Hepatocyte (in vitro differentiated cells): ENCODE measurements at regions not wholly inside any gene's neighbourhood (a gene's known extent, or its start where the extent isn't known, plus 50 kb on each side); places are given as distances from the start of the nearest gene placed in this dataset.

Source experiments
- DNase-seq: peaks from one replicate; pipeline ENCODE4 v3.0.0-alpha.2; 2016; ENCODE audit warnings: low spot score
- H2AFZ ChIP-seq: fragments of 200-600 bp; sonication (generic); 2 replicates; pipeline ENCODE4 v1.6.0; 2016; ENCODE audit warnings: antibody characterized with exemption, mild to moderate bottlenecking
- H3K27ac ChIP-seq: fragments of 200-600 bp; sonication (generic); 2 replicates; pipeline ENCODE4 v1.5.1; 2016; ENCODE audit warnings: mild to moderate bottlenecking
- H3K27me3 ChIP-seq: fragments of 200-600 bp; sonication (generic); 2 replicates; pipeline ENCODE4 v1.6.1; 2016
- H3K36me3 ChIP-seq: fragments of 200-600 bp; sonication (generic); replicated peaks from 2 replicates; pipeline ENCODE4 v1.5.1; 2016; ENCODE audit warnings: low read depth; ENCODE audit not compliant: insufficient read depth
- H3K4me1 ChIP-seq: fragments of 200-600 bp; sonication (generic); 2 replicates; pipeline ENCODE4 v1.5.1; 2016; ENCODE audit warnings: mild to moderate bottlenecking, moderate library complexity; ENCODE audit not compliant: insufficient read depth
- H3K4me2 ChIP-seq: fragments of 200-600 bp; sonication (generic); 2 replicates; pipeline ENCODE4 v1.6.0; 2016
- H3K4me3 ChIP-seq: fragments of 200-600 bp; sonication (generic); 2 replicates; pipeline ENCODE4 v1.5.1; 2016; ENCODE audit warnings: mild to moderate bottlenecking
- H3K79me2 ChIP-seq: fragments of 200-600 bp; sonication (generic); 2 replicates; pipeline ENCODE4 v1.6.0; 2017; ENCODE audit warnings: mild to moderate bottlenecking
- H3K9me2 ChIP-seq: fragments of 200-600 bp; sonication (generic); replicated peaks from 2 replicates; pipeline ENCODE4 v1.6.0; 2017; ENCODE audit warnings: mild to moderate bottlenecking; ENCODE audit not compliant: insufficient read depth
- H3K9me3 ChIP-seq: fragments of 200-600 bp; sonication (generic); 2 replicates; pipeline ENCODE4 v1.5.1; 2016; ENCODE audit warnings: low read depth, mild to moderate bottlenecking
- H4K20me1 ChIP-seq: fragments of 200-600 bp; sonication (generic); 2 replicates; pipeline ENCODE4 v1.6.0; 2016; ENCODE audit warnings: mild to moderate bottlenecking; ENCODE audit not compliant: insufficient read depth, poor library complexity, severe bottlenecking
- CTCF ChIP-seq: fragments of 200-600 bp; sonication (generic); IDR thresholded peaks from 2 replicates; pipeline ENCODE4 v1.5.1; 2016; ENCODE audit warnings: antibody characterized with exemption, mild to moderate bottlenecking; ENCODE audit not compliant: poor library complexity
- EZH2 ChIP-seq: fragments of 200-600 bp; sonication (generic); IDR thresholded peaks from 2 replicates; pipeline ENCODE4 v1.6.1; 2016; ENCODE audit warnings: antibody characterized with exemption, mild to moderate bottlenecking, borderline replicate concordance
- EZH2phosphoT487 ChIP-seq: fragments of 200-600 bp; sonication (generic); IDR thresholded peaks from one replicate; pipeline ENCODE4 v1.6.1; 2018; ENCODE audit warnings: antibody characterized with exemption, mild to moderate bottlenecking, low read depth, moderate library complexity; ENCODE audit not compliant: unreplicated experiment, severe bottlenecking
- WGBS: methylation state at CpG from one replicate; pipeline ENCODE4 v1.1.6; 2016; ENCODE audit warnings: low lambda C conversion rate; ENCODE audit errors: missing lambda C conversion rate; 5-methylcytosine and 5-hydroxymethylcytosine counted together

- no peak overlapping the region for H2AFZ ChIP-seq
- DNase-seq: no peak
- H3K4me2 ChIP-seq: no peak overlapping the region
- H3K27me3 ChIP-seq: peaks cover 2% of the 10 kb centered on the region
- no peaks in the 10 kb centered on the region for H4K20me1 ChIP-seq
- no peaks in the 10 kb centered on the region for H3K9me2 ChIP-seq
- 83% methylated on average over 4 of the region's 4 CpGs for WGBS
- TF ChIP-seq EZH2 (no peak), CTCF (no peak)
- H3K79me2 ChIP-seq: no peaks in the 10 kb centered on the region
- H3K4me1 ChIP-seq: no peaks in the 10 kb centered on the region
- H3K4me3 ChIP-seq: no peak overlapping the region
- H3K36me3 ChIP-seq: no peaks in the 10 kb centered on the region
- no peak overlapping the region for H3K27ac ChIP-seq
- H3K9me3 ChIP-seq: no peaks in the 10 kb centered on the region
Measured at GRCh38 chr2:67065046-67065445, 332.1 kb upstream of the ETAA1 start.

GRCh38 chr2:67066782-67067181, 330.4 kb upstream of the ETAA1 start:
- H3K4me2 ChIP-seq: no peak overlapping the region
- 84% methylated on average over 3 of the region's 3 CpGs for WGBS
- no peaks in the 10 kb centered on the region for H3K79me2 ChIP-seq
- H3K4me3 ChIP-seq: no peak overlapping the region
- TF ChIP-seq EZH2: no peak
- TF ChIP-seq CTCF: no peak
- TF ChIP-seq EZH2phosphoT487: no peak
- H3K9me3 ChIP-seq: no peaks in the 10 kb centered on the region
- no peaks in the 10 kb centered on the region for H4K20me1 ChIP-seq
- H2AFZ ChIP-seq: no peak overlapping the region
- H3K27me3 ChIP-seq: peaks cover 2% of the 10 kb centered on the region
- H3K27ac ChIP-seq: no peak overlapping the region
- H3K4me1 ChIP-seq: no peaks in the 10 kb centered on the region
- H3K36me3 ChIP-seq: no peaks in the 10 kb centered on the region
- no peaks in the 10 kb centered on the region for H3K9me2 ChIP-seq
- no peak for DNase-seq

GRCh38 chr2:67067656-67068055, 329.5 kb upstream of the ETAA1 start:
- no peaks in the 10 kb centered on the region for H4K20me1 ChIP-seq
- no peak for TF ChIP-seq CTCF
- no peak for TF ChIP-seq EZH2phosphoT487
- no peak for TF ChIP-seq EZH2
- H3K9me3 ChIP-seq: no peaks in the 10 kb centered on the region
- no peaks in the 10 kb centered on the region for H3K36me3 ChIP-seq
- no peak for DNase-seq
- H3K4me2 ChIP-seq: no peak overlapping the region
- H3K4me1 ChIP-seq: no peaks in the 10 kb centered on the region
- H3K27me3 ChIP-seq: peaks cover 2% of the 10 kb centered on the region
- H3K9me2 ChIP-seq: no peaks in the 10 kb centered on the region
- no peak overlapping the region for H3K27ac ChIP-seq
- no peak overlapping the region for H3K4me3 ChIP-seq
- H2AFZ ChIP-seq: no peak overlapping the region
- H3K79me2 ChIP-seq: no peaks in the 10 kb centered on the region

GRCh38 chr2:67070826-67071225, 326.3 kb upstream of the ETAA1 start:
- Histone ChIP-seq H3K79me2 (no peaks in the 10 kb centered on the region), H2AFZ (no peak overlapping the region), H3K4me2 (no peak overlapping the region), H3K9me2 (no peaks in the 10 kb centered on the region), H3K4me1 (no peaks in the 10 kb centered on the region), H3K36me3 (no peaks in the 10 kb centered on the region), H4K20me1 (no peaks in the 10 kb centered on the region), H3K4me3 (no peak overlapping the region), H3K9me3 (no peaks in the 10 kb centered on the region), H3K27me3 (peaks cover 2% of the 10 kb centered on the region), H3K27ac (no peak overlapping the region)
- no peak for DNase-seq
- TF ChIP-seq EZH2: no peak
- 71% methylated on average over 1 of the region's 1 CpG for WGBS
